ENCODE measurements at regions not wholly inside any gene's neighbourhood (a gene's known extent, or its start where the extent isn't known, plus 50 kb on each side); places are given as distances from the start of the nearest gene placed in this dataset.

DNA sequence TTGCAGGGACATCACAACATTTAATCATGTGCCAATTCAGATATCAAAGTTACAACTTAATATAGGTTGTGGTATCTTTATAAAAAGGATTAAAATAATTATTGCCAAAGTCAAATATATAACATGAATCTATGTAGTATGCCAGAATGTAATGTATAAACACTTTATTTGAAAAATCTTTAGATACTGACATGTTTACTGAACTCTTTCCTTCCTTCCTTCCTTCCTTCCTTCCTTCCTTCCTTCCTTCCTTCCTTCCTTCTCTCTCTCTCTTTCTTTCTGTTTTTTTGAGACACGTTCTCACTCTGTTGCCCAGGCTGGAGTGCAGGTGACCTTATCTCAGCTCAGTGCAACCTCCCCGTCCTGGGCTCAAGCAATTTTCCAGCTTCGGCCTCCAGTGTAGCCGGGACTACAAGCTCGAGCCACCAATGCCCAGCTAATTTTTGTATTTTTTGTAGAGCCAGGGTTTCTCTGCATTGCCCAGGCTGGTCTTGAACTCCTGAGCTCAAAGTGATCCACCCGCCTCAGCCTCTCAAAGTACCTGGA, 496.8 kb upstream of the CITED2 start:
- Mint-ChIP-seq H3K27ac (ENCODE audit: unreplicated experiment) (no peak overlapping the region), H3K4me3 (ENCODE audit: unreplicated experiment) (no peak overlapping the region), H3K36me3 (ENCODE audit: low read depth, unreplicated experiment) (no peaks in the 10 kb centered on the region), H3K27me3 (ENCODE audit: low read depth, unreplicated experiment) (no peaks in the 10 kb centered on the region), H3K9me3 (ENCODE audit: unreplicated experiment) (peaks cover 2% of the 10 kb centered on the region), H3K4me1 (ENCODE audit: low read depth, unreplicated experiment) (peaks cover 7% of the 10 kb centered on the region)
- Histone ChIP-seq H3K27me3 (ENCODE audit: insufficient read depth, low read length) (no peaks in the 10 kb centered on the region), H3K27ac (ENCODE audit: low read depth, low read length) (no peak overlapping the region), H4K20me1 (ENCODE audit: insufficient read depth, low read length) (no peaks in the 10 kb centered on the region), H3K36me3 (ENCODE audit: insufficient read depth, low read length) (no peaks in the 10 kb centered on the region), H3K79me2 (ENCODE audit: insufficient read depth, low read length) (no peaks in the 10 kb centered on the region), H3K4me3 (ENCODE audit: insufficient read depth, low read depth, low read length) (no peak overlapping the region), H3K4me1 (ENCODE audit: insufficient read depth, low read length) (no peaks in the 10 kb centered on the region), H2AFZ (ENCODE audit: low read depth, low read length) (no peak overlapping the region), H3K9ac (ENCODE audit: low read length) (no peak overlapping the region), H3K9me3 (ENCODE audit: insufficient read depth, low read depth, low read length) (no peaks in the 10 kb centered on the region), H3K4me2 (ENCODE audit: low read length) (no peak overlapping the region)
- FAIRE-seq = no peak
- TF ChIP-seq, protein P1, sequence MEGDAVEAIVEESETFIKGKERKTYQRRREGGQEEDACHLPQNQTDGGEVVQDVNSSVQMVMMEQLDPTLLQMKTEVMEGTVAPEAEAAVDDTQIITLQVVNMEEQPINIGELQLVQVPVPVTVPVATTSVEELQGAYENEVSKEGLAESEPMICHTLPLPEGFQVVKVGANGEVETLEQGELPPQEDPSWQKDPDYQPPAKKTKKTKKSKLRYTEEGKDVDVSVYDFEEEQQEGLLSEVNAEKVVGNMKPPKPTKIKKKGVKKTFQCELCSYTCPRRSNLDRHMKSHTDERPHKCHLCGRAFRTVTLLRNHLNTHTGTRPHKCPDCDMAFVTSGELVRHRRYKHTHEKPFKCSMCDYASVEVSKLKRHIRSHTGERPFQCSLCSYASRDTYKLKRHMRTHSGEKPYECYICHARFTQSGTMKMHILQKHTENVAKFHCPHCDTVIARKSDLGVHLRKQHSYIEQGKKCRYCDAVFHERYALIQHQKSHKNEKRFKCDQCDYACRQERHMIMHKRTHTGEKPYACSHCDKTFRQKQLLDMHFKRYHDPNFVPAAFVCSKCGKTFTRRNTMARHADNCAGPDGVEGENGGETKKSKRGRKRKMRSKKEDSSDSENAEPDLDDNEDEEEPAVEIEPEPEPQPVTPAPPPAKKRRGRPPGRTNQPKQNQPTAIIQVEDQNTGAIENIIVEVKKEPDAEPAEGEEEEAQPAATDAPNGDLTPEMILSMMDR (IDR thresholded peaks at IDR 0.05; ENCODE audit: insufficient read depth, low read depth, low read length) = no peak
- TF ChIP-seq EZH2 (IDR thresholded peaks at IDR 0.05; ENCODE audit: insufficient read depth, low read length) = no peak
- no peak for DNase-seq (ENCODE audit: low read depth)

DNA sequence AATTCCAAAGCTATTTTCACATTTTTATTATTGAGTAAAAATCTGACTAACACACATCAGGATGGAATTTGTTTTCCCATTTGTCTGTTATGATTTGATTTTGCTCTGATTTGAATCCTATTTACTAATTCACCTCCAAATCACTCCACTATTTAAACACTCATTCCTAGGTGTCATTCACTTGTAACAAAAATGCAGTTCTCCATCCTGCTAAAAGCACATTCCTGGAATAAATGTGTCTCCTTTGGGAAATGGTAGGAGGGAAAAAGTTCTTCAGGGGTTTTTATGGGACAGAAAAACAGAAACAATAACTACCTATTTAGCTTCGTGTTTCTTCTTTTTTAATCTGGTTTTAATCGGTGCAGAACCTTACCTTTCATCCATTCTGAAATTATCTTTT, 494.1 kb upstream of the CITED2 start:
- H3K9me3 Mint-ChIP-seq (ENCODE audit: unreplicated experiment) = peaks cover 2% of the 10 kb centered on the region
- no peak overlapping the region for H2AFZ ChIP-seq (ENCODE audit: low read depth, low read length)
- H3K27ac Mint-ChIP-seq (ENCODE audit: unreplicated experiment) = no peak overlapping the region

DNA sequence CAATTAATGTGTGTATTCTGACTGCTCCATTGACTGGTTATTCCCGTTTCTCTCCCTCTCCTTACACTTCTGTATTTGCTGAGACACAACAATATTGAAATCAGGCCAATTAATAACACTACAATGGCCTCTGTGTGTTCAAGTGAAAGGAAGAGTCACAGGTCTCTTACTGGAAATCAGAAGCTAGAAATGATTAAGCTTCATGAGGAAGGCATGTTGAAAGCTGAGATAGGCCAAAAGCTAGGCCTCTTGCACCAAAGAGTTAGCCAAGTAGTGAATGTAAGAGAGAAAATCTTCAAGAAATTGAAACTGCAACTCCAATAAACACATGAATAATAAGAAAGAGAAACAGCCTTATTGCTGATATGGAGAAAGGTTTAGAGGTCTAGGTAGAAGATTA, 489.5 kb upstream of the CITED2 start:
- H3K4me3 Mint-ChIP-seq (ENCODE audit: unreplicated experiment) = no peak overlapping the region
- H3K4me1 Mint-ChIP-seq (ENCODE audit: low read depth, unreplicated experiment) = peaks cover 5% of the 10 kb centered on the region
- H3K27me3 ChIP-seq (ENCODE audit: insufficient read depth, low read length) = no peaks in the 10 kb centered on the region
- no peak overlapping the region for H2AFZ ChIP-seq (ENCODE audit: low read depth, low read length)
- H3K4me2 ChIP-seq (ENCODE audit: low read length) = no peak overlapping the region
- DNase-seq (ENCODE audit: low read depth) (no peak), FAIRE-seq (no peak)
- peaks cover 2% of the 10 kb centered on the region for H3K9me3 Mint-ChIP-seq (ENCODE audit: unreplicated experiment)
- no peak overlapping the region for H3K9ac ChIP-seq (ENCODE audit: low read length)
- no peak overlapping the region for H3K27ac ChIP-seq (ENCODE audit: low read depth, low read length)
- H3K79me2 ChIP-seq (ENCODE audit: insufficient read depth, low read length) = no peaks in the 10 kb centered on the region
- H3K9me3 ChIP-seq (ENCODE audit: insufficient read depth, low read depth, low read length) = no peaks in the 10 kb centered on the region
- H3K4me3 ChIP-seq (ENCODE audit: insufficient read depth, low read depth, low read length) = no peak overlapping the region
- H3K27me3 Mint-ChIP-seq (ENCODE audit: low read depth, unreplicated experiment) = no peaks in the 10 kb centered on the region
- H3K27ac Mint-ChIP-seq (ENCODE audit: unreplicated experiment) = no peak overlapping the region
- no peaks in the 10 kb centered on the region for H4K20me1 ChIP-seq (ENCODE audit: insufficient read depth, low read length)
- no peaks in the 10 kb centered on the region for H3K36me3 Mint-ChIP-seq (ENCODE audit: low read depth, unreplicated experiment)
- no peaks in the 10 kb centered on the region for H3K4me1 ChIP-seq (ENCODE audit: insufficient read depth, low read length)
- no peaks in the 10 kb centered on the region for H3K36me3 ChIP-seq (ENCODE audit: insufficient read depth, low read length)
- no peak for TF ChIP-seq EZH2 (IDR thresholded peaks at IDR 0.05; ENCODE audit: insufficient read depth, low read length)
- TF ChIP-seq, protein P1 (IDR thresholded peaks at IDR 0.05; ENCODE audit: insufficient read depth, low read depth, low read length) = no peak

More for the DNA sequence above, 494.1 kb upstream of the CITED2 start:
- no peaks in the 10 kb centered on the region for H3K36me3 ChIP-seq (ENCODE audit: insufficient read depth, low read length)
- H3K27me3 Mint-ChIP-seq (ENCODE audit: low read depth, unreplicated experiment) = no peaks in the 10 kb centered on the region
- H3K36me3 Mint-ChIP-seq (ENCODE audit: low read depth, unreplicated experiment) = no peaks in the 10 kb centered on the region
- TF ChIP-seq, protein P1 (IDR thresholded peaks at IDR 0.05; ENCODE audit: insufficient read depth, low read depth, low read length) = no peak
- TF ChIP-seq EZH2 (IDR thresholded peaks at IDR 0.05; ENCODE audit: insufficient read depth, low read length) = no peak
- H3K79me2 ChIP-seq (ENCODE audit: insufficient read depth, low read length) = no peaks in the 10 kb centered on the region
- H3K4me3 Mint-ChIP-seq (ENCODE audit: unreplicated experiment) = no peak overlapping the region
- DNase-seq (ENCODE audit: low read depth) (no peak), FAIRE-seq (no peak)
- peaks cover 7% of the 10 kb centered on the region for H3K4me1 Mint-ChIP-seq (ENCODE audit: low read depth, unreplicated experiment)
- H3K9ac ChIP-seq (ENCODE audit: low read length) = no peak overlapping the region
- no peaks in the 10 kb centered on the region for H3K9me3 ChIP-seq (ENCODE audit: insufficient read depth, low read depth, low read length)
- H4K20me1 ChIP-seq (ENCODE audit: insufficient read depth, low read length) = no peaks in the 10 kb centered on the region
- no peaks in the 10 kb centered on the region for H3K4me1 ChIP-seq (ENCODE audit: insufficient read depth, low read length)
- no peak overlapping the region for H3K4me3 ChIP-seq (ENCODE audit: insufficient read depth, low read depth, low read length)
- no peak overlapping the region for H3K4me2 ChIP-seq (ENCODE audit: low read length)
- no peaks in the 10 kb centered on the region for H3K27me3 ChIP-seq (ENCODE audit: insufficient read depth, low read length)
- no peak overlapping the region for H3K27ac ChIP-seq (ENCODE audit: low read depth, low read length)
